ENCODE measurements at regions not wholly inside any gene's neighbourhood (a gene's known extent, or its start where the extent isn't known, plus 50 kb on each side); places are given as distances from the start of the nearest gene placed in this dataset.
"Not testable (repeated sequence)": the region's sequence is repeated elsewhere in the genome, so short reads cannot be mapped to it uniquely, and the experiment has no call there.

DNA sequence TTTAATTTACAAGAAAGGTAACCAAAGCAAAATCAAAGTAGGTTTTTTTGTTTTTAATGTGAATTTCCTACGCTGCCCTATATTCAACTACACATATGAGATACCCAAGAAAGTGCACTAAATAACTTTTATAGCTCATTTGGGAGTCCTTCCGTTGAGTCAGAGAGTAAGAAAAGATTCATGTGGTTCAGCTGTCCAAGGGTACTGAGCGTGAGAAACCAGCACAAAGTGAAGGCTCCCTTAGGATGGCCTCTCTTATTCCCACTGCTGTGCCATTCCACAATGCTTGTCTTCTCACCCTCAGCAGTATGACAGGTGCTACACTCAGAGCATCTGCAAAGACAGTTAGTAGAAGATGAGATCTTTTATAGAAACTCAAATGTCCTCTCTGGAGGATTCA lies 85.8 kb upstream of the POMZP3 start:
- DNase-seq, result not testable (repeated sequence)

DNA sequence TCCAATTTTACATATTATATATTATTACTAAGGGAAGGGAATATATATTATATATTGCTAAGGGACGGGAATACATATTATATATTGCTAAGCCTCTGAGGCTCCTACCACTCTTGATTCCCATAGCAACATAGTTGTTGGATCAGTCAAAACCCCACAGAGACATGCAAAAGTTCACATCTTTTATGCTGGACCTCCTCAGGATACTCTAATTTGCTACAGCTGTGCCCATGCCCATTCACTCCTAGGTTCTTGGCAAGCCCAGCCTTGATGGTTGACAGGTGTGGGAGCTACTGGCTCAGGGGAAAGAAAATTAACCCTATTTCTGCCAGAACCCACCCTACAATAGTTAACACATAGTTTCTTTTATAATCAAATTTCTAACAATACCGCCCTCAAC lies 84.6 kb upstream of the POMZP3 start:
- not testable (repeated sequence) for DNase-seq

DNA sequence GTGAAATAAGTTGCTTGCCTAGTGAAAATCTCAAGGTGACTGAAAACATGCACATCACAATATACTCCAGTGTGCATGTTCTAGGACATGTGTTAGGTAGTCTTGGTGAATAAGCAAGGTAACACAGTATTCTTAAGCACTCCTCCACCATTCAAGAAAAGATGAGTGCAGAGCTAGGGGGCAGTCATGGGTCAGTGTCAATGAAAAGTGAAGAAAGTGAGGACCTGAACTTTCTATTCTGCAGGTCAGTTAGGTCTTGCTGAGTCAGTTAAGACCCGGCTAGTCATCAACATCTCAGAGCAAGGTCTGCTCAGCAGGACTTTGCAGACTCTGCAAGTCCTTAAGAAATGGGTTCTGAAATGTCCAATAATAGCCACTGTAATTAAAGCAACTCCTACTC lies 82.6 kb upstream of the POMZP3 start:
- DNase-seq, result not testable (repeated sequence)

DNA sequence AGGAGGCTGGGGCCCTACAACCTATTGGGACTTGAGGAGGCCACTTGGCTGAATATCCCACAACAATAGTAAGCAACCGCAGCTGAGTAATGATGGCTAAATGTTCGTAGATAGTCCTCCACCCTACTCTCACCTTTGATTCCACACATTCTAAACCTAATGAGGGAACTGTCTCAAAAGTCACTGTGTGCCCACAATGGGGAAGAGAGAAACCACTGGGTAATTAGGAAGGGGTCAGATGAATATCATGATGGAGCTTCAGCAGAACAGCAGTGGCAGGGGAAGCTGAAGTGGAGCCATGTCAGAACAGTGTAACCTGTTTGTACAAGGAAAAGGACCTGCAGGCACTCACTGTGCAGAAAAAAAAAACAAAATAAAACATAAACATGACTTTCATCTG lies 81.4 kb upstream of the POMZP3 start:
- DNase-seq, result not testable (repeated sequence)

DNA sequence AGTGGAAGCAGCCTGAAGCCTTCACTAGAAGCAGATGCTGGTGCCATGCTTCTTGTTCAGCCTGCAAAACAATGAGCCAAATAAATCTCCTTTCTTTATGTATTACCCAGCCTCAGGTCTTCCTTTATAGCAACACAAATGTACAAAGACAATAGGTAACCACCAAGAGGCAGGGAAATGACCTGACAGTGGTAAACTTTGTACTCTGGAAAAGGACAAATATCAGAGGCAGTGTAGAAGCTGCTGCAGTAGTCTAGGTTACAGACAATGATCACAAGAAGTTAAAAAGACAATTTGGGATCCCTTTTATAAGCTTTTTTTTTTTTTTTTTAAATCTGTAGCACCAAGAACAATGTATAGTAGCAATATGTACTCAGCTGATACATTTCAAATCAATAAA lies 76.7 kb upstream of the POMZP3 start:
- DNase-seq, result not testable (repeated sequence)

DNA sequence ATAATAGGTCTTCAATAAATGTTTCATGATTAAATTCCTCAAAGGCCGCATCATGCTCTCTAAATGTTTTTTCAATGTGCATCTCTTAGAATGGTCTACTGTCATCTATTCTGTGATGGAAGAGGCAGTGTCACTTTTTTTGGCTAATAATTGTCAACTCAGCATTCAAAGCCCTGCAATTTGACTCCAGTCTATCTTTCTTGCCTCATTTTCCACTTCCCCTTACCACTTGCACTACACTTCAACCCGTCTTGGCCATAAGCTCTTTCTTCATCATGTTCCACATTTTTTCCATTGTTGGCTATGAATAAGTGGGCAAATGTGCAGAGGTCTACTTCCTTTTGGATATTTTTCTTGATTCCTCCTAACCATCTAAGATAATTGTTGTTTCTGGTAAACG lies 59.2 kb upstream of the POMZP3 start:
- not testable (repeated sequence) for DNase-seq

DNA sequence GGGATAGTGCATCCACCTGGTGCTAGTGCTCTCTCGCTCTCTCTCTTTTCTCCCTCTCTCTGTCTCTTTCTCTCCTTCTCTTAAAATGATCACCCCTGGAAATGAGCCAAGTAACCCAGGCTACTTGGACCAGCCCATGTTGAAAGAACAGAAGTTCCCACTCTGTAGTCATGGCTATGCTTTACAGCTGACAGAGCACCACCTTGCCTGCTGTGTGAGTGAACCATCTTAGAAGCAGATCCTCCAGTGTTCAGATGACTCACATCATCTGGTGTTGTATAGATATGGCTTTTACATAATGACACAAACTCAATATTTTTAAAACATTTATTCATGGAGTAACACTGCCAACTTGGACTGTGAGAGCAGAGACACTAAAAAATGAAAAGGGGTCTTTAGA lies 57.7 kb upstream of the POMZP3 start:
- DNase-seq, result not testable (repeated sequence)

DNA sequence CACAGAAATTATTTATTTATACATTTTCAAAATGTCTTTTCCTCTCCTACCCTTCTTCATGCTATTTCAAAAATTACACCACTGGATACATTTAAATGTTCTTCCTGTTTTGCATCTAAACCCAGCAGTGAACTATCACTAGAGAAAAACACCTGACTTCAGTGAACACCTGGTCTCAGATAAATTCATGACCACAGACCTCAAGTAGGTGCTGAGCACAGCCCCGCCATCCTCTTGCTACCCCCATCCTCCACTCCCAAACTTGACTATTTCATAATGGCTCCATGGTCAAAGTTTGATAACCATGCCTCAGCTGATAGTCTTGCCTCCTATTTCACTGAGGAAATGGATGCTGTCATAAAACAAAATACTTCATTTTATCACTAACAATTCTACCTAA lies 56.6 kb upstream of the POMZP3 start:
- not testable (repeated sequence) for DNase-seq

DNA sequence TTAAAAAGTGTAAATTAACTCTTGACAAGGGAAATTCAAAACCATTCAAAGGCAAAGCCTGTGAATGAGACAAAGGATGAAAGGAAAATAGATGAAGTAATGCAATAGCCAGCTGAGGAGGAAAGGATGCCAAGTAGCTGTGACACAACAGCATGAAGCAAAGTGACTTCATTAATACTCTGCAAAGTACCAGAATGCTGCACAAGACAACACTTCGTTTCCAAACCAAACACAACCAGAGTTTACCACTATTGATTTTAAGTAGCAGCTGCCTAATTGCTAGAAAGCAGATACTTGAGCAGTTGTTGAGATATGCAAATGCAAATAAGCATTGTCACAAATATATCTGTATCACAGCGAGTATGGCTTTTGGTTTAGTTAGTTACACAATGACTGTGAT lies 54.7 kb upstream of the POMZP3 start:
- not testable (repeated sequence) for DNase-seq

DNA sequence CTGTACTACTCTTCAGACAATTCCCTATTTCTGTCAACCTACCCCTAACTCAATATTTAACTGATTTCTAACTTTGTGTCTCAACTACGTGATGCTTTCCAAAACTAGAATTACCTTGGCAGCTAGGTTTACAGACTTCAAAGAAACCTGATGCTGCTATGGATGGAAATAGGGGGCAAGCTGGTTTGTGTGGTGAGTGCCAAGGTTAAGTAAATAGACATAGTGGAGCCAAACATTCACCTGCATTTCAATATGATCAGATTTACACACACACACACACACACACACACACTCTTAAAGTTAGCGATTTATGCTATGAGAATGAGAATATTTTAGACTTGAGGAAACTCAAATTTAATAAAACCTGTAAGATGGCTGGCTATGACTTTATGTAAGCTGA lies 52.1 kb upstream of the POMZP3 start:
- not testable (repeated sequence) for DNase-seq

DNA sequence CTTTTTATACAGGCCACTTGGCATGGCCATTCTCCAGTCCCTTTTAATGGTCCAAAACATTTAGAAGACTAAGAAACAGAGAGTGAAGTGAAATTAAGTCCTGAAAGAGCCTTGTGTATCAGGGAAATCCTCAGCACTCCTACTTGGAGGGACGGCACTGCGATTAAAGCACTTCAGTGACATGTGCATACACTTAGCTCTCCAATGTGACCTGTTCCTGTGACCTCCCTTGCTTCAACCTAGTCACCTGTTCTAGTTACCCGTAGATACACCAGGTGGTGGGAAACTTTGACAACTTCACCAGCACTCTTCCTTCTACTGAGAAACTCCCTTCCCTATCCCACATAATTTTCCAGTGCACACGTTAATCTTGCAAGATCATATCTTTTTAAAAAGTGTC lies 51.4 kb upstream of the POMZP3 start:
- not testable (repeated sequence) for DNase-seq

DNA sequence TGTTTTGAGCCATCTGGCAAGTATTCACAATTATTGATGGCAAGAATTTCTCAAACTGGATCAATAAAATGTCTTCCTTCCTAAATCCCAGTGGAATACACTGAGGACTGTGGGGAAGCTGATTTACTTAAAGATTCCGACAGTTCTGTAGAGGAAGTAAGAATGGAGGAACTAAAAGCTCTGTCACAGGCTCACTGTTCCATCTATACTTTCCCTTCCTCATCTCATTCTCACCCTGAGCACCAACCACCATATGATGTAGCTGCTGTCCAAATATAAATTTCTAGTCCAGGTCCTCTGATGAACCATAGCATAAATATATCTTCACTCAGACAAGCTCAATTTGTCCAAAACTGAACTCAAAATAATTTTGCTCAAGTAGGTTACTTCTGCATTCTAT lies 49.8 kb upstream of the POMZP3 start:
- not testable (repeated sequence) for DNase-seq
